ES-I3 (cell line): ENCODE measurements at regions not wholly inside any gene's neighbourhood (a gene's known extent, or its start where the extent isn't known, plus 50 kb on each side); places are given as distances from the start of the nearest gene placed in this dataset.

Source experiments
- H3K36me3 ChIP-seq: 2 replicates; pipeline ENCODE4 v1.6.1; 2013; ENCODE audit warnings: mild to moderate bottlenecking, low read length, control low read depth, moderate library complexity; ENCODE audit not compliant: insufficient read depth
- H3K4me1 ChIP-seq: 2 replicates; pipeline ENCODE4 v1.6.1; 2013; ENCODE audit warnings: mild to moderate bottlenecking, control low read depth, low read length; ENCODE audit not compliant: insufficient read depth
- H3K9ac ChIP-seq: 2 replicates; pipeline ENCODE4 v1.6.1; 2013; ENCODE audit warnings: low read depth, mild to moderate bottlenecking, low read length, moderate library complexity
- H3K9me3 ChIP-seq: 2 replicates; pipeline ENCODE4 v1.6.1; 2013; ENCODE audit warnings: mild to moderate bottlenecking, low read length, moderate library complexity; ENCODE audit not compliant: control insufficient read depth, insufficient read depth

GRCh38 chr4:13844740-13845139, 217.2 kb upstream of the BOD1L1 start:
- H3K36me3 ChIP-seq: no peaks in the 10 kb centered on the region
- H3K9me3 ChIP-seq: peaks cover 4% of the 10 kb centered on the region
- H3K9ac ChIP-seq: no peak overlapping the region
- no peaks in the 10 kb centered on the region for H3K4me1 ChIP-seq

DNA sequence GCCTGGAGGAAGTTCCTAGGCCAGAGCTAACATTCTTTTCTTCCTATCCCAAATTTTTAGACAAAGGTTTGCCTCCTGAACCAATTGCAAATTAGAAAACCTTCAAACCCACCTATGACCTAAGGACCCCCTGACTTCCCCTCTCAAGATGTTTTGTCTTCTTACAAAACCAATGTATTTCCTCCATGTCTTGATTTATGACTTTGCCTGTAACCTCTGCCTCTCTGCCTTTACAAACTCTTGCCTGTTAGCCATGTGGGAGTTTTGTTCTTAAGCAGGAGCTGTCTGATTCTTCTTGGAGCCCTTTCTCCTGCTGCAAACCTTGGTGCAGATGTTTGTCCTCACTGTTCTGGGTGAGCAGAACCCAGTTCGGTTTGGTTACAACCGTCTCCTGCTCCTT, 222.3 kb upstream of the BOD1L1 start:
- no peak overlapping the region for H3K9ac ChIP-seq
- no peaks in the 10 kb centered on the region for H3K4me1 ChIP-seq
- peaks cover 6% of the 10 kb centered on the region for H3K9me3 ChIP-seq
- H3K36me3 ChIP-seq: no peaks in the 10 kb centered on the region

DNA sequence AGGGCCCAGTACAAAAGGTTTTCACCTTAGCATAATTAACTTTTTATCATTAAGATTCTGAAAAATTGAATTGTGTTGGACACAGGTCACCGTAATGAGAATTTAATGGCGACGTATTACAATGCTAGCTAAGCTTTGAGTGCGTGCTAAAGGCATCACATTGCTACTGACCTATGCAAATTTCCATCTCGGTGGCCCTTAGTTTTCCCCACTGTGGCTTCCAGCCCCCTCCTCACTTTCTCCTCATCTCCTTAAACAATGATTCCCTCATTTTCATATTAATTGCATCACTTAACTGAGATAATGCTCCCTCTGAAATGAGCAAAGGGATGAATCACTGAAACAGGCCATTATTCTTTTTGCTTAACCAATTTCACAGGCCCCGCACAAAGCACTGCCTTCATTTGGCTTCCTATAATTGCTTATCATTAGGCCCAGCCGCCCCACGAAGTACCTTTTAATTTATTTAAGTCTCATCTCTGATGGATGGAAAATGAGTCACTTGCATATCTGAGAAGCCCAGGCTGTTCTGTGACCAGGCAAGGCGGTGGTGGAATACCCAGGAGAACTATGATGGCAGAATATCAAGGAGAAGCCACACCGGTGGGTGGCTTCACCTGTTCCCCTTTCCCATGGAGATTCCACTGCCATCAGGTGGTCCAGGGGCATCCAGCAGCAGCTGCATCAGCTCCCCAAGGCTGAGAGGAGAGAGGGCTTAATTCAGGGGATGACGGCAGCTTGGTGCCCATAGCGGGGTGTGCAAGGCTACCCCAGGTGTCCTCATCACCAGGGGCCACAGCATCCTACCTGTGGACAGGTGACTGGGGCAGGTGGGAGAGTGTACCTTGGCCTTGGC, 223.8 kb upstream of the BOD1L1 start:
- Histone ChIP-seq H3K9ac (no peak overlapping the region), H3K36me3 (no peaks in the 10 kb centered on the region), H3K9me3 (peaks cover 8% of the 10 kb centered on the region)

DNA sequence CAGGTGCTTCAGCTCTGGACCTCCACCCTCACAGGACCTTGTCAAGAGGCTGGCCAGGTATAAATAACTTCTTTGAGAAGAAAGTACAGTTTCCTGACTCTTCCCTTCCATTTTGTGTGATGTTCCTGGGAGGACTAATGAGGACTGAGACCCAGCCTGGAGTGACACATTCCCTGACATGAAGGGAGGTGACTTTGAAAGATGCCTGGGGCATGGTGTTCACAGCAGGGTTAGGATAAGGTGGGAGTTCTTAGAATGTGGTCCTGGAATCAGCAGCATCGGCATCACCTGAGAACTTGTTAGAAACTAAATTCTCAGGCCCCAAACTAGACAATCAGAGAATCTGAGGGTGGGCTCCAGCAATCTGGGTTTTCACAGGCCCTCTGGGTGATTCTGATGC, 224.9 kb upstream of the BOD1L1 start:
- H3K9ac ChIP-seq: no peak overlapping the region
- no peaks in the 10 kb centered on the region for H3K4me1 ChIP-seq
- no peaks in the 10 kb centered on the region for H3K36me3 ChIP-seq
- H3K9me3 ChIP-seq: peaks cover 9% of the 10 kb centered on the region; the same call in 1 of the 2 replicates

More for the DNA sequence above, 223.8 kb upstream of the BOD1L1 start:
- H3K4me1 ChIP-seq: no peaks in the 10 kb centered on the region

GRCh38 chr4:13856387-13856786, 228.9 kb upstream of the BOD1L1 start:
- H3K4me1 ChIP-seq: no peaks in the 10 kb centered on the region
- H3K9ac ChIP-seq: no peak overlapping the region
- 0 out of 2 replicates have a peak, but pooled peaks cover 3% of the 10 kb centered on the region for H3K9me3 ChIP-seq
- no peaks in the 10 kb centered on the region for H3K36me3 ChIP-seq

- no peaks in the 10 kb centered on the region for H3K4me1 ChIP-seq
- no peaks in the 10 kb centered on the region; the same call in 1 of the 2 replicates for H3K36me3 ChIP-seq
- H3K9me3 ChIP-seq: 0 out of 2 replicates have a peak, but pooled peaks cover 3% of the 10 kb centered on the region
- H3K9ac ChIP-seq: no peak overlapping the region
Observed at GRCh38 chr4:13857397-13857796, 229.9 kb upstream of the BOD1L1 start.

DNA sequence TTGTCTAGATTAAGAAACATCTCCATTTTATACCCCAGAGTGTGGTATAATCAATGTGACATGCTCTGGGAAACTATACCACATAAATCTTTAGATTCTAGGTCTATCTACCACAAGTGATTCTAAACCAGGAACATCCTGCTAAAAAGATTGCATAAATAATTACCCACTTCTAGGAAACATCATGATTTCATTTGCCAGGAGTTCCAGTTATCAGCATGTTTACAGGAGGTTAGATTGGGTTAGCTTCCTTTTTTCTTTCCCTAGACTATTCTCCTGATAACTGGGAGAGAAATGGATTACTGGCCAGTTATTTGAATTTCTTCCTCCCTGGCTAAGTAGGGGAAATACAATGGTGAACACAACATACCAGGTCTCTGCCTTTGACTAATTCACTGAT, 230.3 kb upstream of the BOD1L1 start:
- 0 out of 2 replicates have a peak, but pooled peaks cover 3% of the 10 kb centered on the region for H3K9me3 ChIP-seq
- H3K36me3 ChIP-seq: no peaks in the 10 kb centered on the region; the same call in 1 of the 2 replicates
- no peak overlapping the region for H3K9ac ChIP-seq
- no peaks in the 10 kb centered on the region for H3K4me1 ChIP-seq

- H3K36me3 ChIP-seq: no peaks in the 10 kb centered on the region; the same call in 1 of the 2 replicates
- 0 out of 2 replicates have a peak, but pooled peaks cover 3% of the 10 kb centered on the region for H3K9me3 ChIP-seq
- no peaks in the 10 kb centered on the region for H3K4me1 ChIP-seq
- no peak overlapping the region for H3K9ac ChIP-seq
Observed at GRCh38 chr4:13859423-13859822, 231.9 kb upstream of the BOD1L1 start.

GRCh38 chr4:13860126-13860525, 232.6 kb upstream of the BOD1L1 start:
- Histone ChIP-seq H3K9ac (no peak overlapping the region), H3K9me3 (0 out of 2 replicates have a peak, but pooled peaks cover 3% of the 10 kb centered on the region), H3K36me3 (no peaks in the 10 kb centered on the region; the same call in 1 of the 2 replicates), H3K4me1 (no peaks in the 10 kb centered on the region)

- Histone ChIP-seq H3K4me1 (no peaks in the 10 kb centered on the region), H3K9ac (no peak overlapping the region), H3K9me3 (no peaks in the 10 kb centered on the region), H3K36me3 (no peaks in the 10 kb centered on the region; the same call in 1 of the 2 replicates)
Observed at GRCh38 chr4:13865871-13866669, 238.5 kb upstream of the BOD1L1 start.

- H3K36me3 ChIP-seq: no peaks in the 10 kb centered on the region; the same call in 1 of the 2 replicates
- no peaks in the 10 kb centered on the region for H3K9me3 ChIP-seq
- no peak overlapping the region for H3K9ac ChIP-seq
- no peaks in the 10 kb centered on the region for H3K4me1 ChIP-seq
Observed at GRCh38 chr4:13866881-13867280, 239.4 kb upstream of the BOD1L1 start.

- Histone ChIP-seq H3K9ac (no peak overlapping the region), H3K9me3 (no peaks in the 10 kb centered on the region), H3K4me1 (no peaks in the 10 kb centered on the region), H3K36me3 (no peaks in the 10 kb centered on the region)
Observed at GRCh38 chr4:13872155-13872554, 244.6 kb upstream of the BOD1L1 start.

DNA sequence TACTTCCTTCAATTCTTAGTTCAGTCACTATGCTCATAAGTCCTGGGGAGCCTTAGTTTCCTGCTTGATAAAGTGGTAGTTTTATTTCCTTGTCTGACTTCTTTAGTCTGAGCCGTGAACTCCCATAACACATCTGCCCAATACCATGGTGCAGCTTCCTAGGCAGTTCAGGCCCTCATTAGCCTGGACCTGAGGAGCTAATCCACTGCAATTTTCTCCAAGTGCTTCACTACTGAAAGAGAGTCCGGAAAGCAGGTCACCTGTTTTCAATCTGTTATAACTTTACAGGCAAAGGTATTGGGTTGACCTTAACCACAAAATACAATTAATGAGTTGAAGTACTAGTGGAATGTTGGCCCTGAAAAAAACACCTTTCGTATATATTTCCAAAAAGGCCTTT, 245.4 kb upstream of the BOD1L1 start:
- H3K9ac ChIP-seq: no peak overlapping the region
- no peaks in the 10 kb centered on the region for H3K4me1 ChIP-seq
- no peaks in the 10 kb centered on the region for H3K9me3 ChIP-seq
- no peaks in the 10 kb centered on the region for H3K36me3 ChIP-seq

DNA sequence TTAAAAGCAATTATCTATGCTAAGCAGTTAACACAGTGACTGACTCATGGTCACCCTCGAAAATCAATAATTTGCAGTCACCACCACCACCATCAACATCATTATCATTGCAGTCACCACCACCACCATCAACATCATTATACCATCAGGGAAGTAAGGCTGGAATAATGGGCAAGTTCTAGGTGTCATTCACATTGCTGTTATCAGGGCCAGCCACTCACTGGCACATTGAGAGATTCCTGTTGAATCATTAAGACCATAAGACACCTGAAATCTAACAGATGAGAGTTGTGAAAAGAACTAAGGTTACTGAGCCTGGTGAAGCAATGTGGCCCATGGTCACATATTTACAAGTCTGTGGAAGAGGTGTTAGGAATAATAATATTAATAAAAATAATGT, 247.7 kb upstream of the BOD1L1 start:
- Histone ChIP-seq H3K9me3 (no peaks in the 10 kb centered on the region), H3K36me3 (no peaks in the 10 kb centered on the region), H3K9ac (no peak overlapping the region), H3K4me1 (no peaks in the 10 kb centered on the region)
